PC-3 (cell line): ENCODE measurements at regions not wholly inside any gene's neighbourhood (a gene's known extent, or its start where the extent isn't known, plus 50 kb on each side); places are given as distances from the start of the nearest gene placed in this dataset.

Source experiments
- ATAC-seq: fragments of 200-7000 bp; cut with Tn5 transposase; 2 replicates; pipeline ENCODE4 v1.9.1; 2020; ENCODE audit warnings: mild to moderate bottlenecking, moderate library complexity
- BruUV-seq: library from RNA; stranded (reverse); fragments of 400-500 nt; replicated peaks from 2 replicates; lab custom pipeline; 2021; lab: Mats Ljungman, UMichigan
- CTCF ChIA-PET: fragments of 300-600 bp; sonication (Branson Sonifier 250); formaldehyde crosslinking; loops from one replicate; lab custom pipeline; 2022; ENCODE audit warnings: antibody characterized with exemption; lab: Charles Lee
- POLR2A ChIA-PET: fragments of 300-600 bp; sonication (Branson Sonifier 250); formaldehyde crosslinking; loops from one replicate; lab custom pipeline; 2022; ENCODE audit warnings: antibody characterized with exemption; ENCODE audit not compliant: unreplicated experiment; lab: Charles Lee
- DNase-seq: peaks from one replicate; pipeline ENCODE4 v3.0.0-alpha.2; 2015
- H2AFZ ChIP-seq: fragments of 300-600 bp; sonication (generic); 2 replicates; pipeline ENCODE4 v1.6.0; 2016; ENCODE audit warnings: antibody characterized with exemption, low read length
- H3F3A ChIP-seq: fragments of 300-600 bp; sonication (generic); one replicate; pipeline ENCODE4 v1.6.0; 2017; ENCODE audit warnings: antibody characterized with exemption, low read length, control low read depth, mild to moderate bottlenecking; ENCODE audit not compliant: unreplicated experiment
- H3K27ac ChIP-seq: fragments of 300-600 bp; sonication (generic); 2 replicates; pipeline ENCODE4 v1.5.1; 2016; ENCODE audit warnings: mild to moderate bottlenecking, low read length
- H3K27me3 ChIP-seq: fragments of 300-600 bp; sonication (generic); 2 replicates; pipeline ENCODE4 v1.6.1; 2016; ENCODE audit warnings: low read length, mixed read lengths
- H3K36me3 ChIP-seq: fragments of 300-600 bp; sonication (generic); 2 replicates; pipeline ENCODE4 v1.6.1; 2016; ENCODE audit warnings: low read depth, mixed run types, low read length, mixed read lengths
- H3K4me1 ChIP-seq: fragments of 300-600 bp; sonication (generic); 2 replicates; pipeline ENCODE4 v1.5.1; 2016; ENCODE audit warnings: low read length; ENCODE audit not compliant: insufficient read depth
- H3K4me2 ChIP-seq: fragments of 300-600 bp; sonication (generic); 2 replicates; pipeline ENCODE4 v1.6.0; 2016; ENCODE audit warnings: low read length
- H3K4me3 ChIP-seq: fragments of 300-600 bp; sonication (generic); 2 replicates; pipeline ENCODE4 v1.5.1; 2016; ENCODE audit warnings: mild to moderate bottlenecking, low read length, mixed read lengths
- H3K79me2 ChIP-seq: fragments of 300-600 bp; sonication (generic); 2 replicates; pipeline ENCODE4 v1.6.1; 2017; ENCODE audit warnings: low read length, mixed read lengths
- H3K9ac ChIP-seq: fragments of 300-600 bp; sonication (generic); 2 replicates; pipeline ENCODE4 v1.6.0; 2016; ENCODE audit warnings: mild to moderate bottlenecking, low read length
- H3K9me2 ChIP-seq: fragments of 300-600 bp; sonication (generic); replicated peaks from 2 replicates; pipeline ENCODE4 v1.6.1; 2016; ENCODE audit warnings: mixed run types, low read length, mixed read lengths
- H3K9me3 ChIP-seq: fragments of 300-600 bp; sonication (generic); 2 replicates; pipeline ENCODE4 v1.6.1; 2016; ENCODE audit warnings: low read length, mixed read lengths
- H4K20me1 ChIP-seq: fragments of 300-600 bp; sonication (generic); 2 replicates; pipeline ENCODE4 v1.6.1; 2016; ENCODE audit warnings: low read length, mixed read lengths
- EZH2 ChIP-seq: fragments of 300-600 bp; sonication (generic); IDR thresholded peaks from one replicate; pipeline ENCODE4 v1.6.1; 2017; ENCODE audit warnings: antibody characterized with exemption, mild to moderate bottlenecking, low read length; ENCODE audit not compliant: unreplicated experiment
- EZH2phosphoT487 ChIP-seq: fragments of 300-600 bp; sonication (generic); IDR thresholded peaks from 2 replicates; pipeline ENCODE4 v1.6.1; 2018; ENCODE audit warnings: mild to moderate bottlenecking, antibody characterized with exemption, low read length, borderline replicate concordance
- intact Hi-C: fragments of 100-400 bp; cut with micrococcal nuclease; formaldehyde crosslinking; loops from 2 replicates; pipeline ENCODE4 v1.9.0; 2023
- TF ChIP-seq, protein P1 (sequence below): fragments of 300-600 bp; sonication (generic); conservative IDR thresholded peaks from 2 replicates; pipeline ENCODE4 v1.5.1; 2017; ENCODE audit warnings: antibody characterized with exemption, low read depth, mild to moderate bottlenecking, low read length

DNA sequence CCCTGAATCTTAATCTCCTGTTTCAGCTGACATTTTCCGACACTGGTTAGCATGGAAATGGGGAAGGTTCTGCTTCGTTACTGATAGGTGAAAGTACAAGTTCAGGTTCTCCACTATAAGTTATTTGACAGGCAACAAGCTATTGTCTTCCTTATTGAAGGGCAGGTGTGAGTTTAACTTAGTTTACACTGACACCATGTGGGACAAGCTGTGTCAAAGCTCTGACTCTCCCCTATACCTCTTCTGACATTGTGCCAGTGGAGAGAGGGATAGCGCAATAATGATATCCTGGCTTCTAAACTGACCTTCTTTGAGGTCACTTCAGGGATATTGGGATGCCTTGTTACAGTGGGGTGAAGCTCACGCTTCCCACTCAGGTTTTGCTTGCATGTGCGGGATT is 587.0 kb upstream of the SLITRK5 start:
- intact Hi-C loops: no loop called here
- Histone ChIP-seq H3K79me2 (no peaks in the 10 kb centered on the region), H3K9me3 (no peaks in the 10 kb centered on the region), H3K9me2 (no peaks in the 10 kb centered on the region), H3K4me3 (no peak overlapping the region), H2AFZ (no peak overlapping the region), H3F3A (no peaks in the 10 kb centered on the region), H3K27ac (no peak overlapping the region), H3K36me3 (no peaks in the 10 kb centered on the region), H4K20me1 (no peaks in the 10 kb centered on the region), H3K4me1 (no peaks in the 10 kb centered on the region), H3K27me3 (no peaks in the 10 kb centered on the region), H3K9ac (no peak overlapping the region), H3K4me2 (no peak overlapping the region)
- DNase-seq: no peak
- no TSS peak for BruUV-seq
- no peak for ATAC-seq
- ChIA-PET POLR2A (no interaction called here), CTCF (no interaction called here)
- TF ChIP-seq EZH2phosphoT487: no peak
- TF ChIP-seq EZH2: no peak
- TF ChIP-seq, protein P1, sequence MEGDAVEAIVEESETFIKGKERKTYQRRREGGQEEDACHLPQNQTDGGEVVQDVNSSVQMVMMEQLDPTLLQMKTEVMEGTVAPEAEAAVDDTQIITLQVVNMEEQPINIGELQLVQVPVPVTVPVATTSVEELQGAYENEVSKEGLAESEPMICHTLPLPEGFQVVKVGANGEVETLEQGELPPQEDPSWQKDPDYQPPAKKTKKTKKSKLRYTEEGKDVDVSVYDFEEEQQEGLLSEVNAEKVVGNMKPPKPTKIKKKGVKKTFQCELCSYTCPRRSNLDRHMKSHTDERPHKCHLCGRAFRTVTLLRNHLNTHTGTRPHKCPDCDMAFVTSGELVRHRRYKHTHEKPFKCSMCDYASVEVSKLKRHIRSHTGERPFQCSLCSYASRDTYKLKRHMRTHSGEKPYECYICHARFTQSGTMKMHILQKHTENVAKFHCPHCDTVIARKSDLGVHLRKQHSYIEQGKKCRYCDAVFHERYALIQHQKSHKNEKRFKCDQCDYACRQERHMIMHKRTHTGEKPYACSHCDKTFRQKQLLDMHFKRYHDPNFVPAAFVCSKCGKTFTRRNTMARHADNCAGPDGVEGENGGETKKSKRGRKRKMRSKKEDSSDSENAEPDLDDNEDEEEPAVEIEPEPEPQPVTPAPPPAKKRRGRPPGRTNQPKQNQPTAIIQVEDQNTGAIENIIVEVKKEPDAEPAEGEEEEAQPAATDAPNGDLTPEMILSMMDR: no peak

DNA sequence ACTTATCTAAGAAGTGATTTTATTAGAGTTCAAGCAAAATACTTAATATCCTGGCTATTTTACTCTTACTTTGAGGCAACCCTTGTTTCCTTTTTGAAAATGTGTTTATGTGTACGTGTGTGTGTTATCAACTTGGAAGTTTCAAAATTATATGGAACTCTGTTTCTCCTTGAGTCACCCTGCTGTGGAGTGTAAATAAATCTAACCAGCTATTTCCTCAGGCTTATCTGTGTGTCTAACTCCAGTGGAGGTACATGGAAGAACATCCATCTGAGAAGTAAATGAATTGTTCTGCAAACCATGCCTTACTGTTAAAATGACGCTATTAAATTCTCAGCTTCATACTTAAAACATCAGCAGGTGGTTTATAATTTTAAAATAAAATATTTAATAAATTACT is 583.4 kb upstream of the SLITRK5 start:
- Histone ChIP-seq H3F3A (no peaks in the 10 kb centered on the region), H3K79me2 (no peaks in the 10 kb centered on the region), H3K9me3 (no peaks in the 10 kb centered on the region), H3K4me1 (peaks cover under 1% of the 10 kb centered on the region; the same call in 1 of the 2 replicates), H3K4me3 (no peak overlapping the region), H3K27ac (no peak overlapping the region), H3K36me3 (no peaks in the 10 kb centered on the region), H3K27me3 (no peaks in the 10 kb centered on the region), H2AFZ (no peak overlapping the region), H3K9me2 (no peaks in the 10 kb centered on the region), H3K4me2 (no peak overlapping the region), H4K20me1 (no peaks in the 10 kb centered on the region), H3K9ac (no peak overlapping the region)
- no TSS peak for BruUV-seq
- TF ChIP-seq EZH2phosphoT487 (no peak), EZH2 (no peak)
- TF ChIP-seq, protein P1: no peak
- no peak for ATAC-seq
- intact Hi-C loops: no loop called here
- DNase-seq: no peak
- ChIA-PET POLR2A (no interaction called here), CTCF (no interaction called here)

DNA sequence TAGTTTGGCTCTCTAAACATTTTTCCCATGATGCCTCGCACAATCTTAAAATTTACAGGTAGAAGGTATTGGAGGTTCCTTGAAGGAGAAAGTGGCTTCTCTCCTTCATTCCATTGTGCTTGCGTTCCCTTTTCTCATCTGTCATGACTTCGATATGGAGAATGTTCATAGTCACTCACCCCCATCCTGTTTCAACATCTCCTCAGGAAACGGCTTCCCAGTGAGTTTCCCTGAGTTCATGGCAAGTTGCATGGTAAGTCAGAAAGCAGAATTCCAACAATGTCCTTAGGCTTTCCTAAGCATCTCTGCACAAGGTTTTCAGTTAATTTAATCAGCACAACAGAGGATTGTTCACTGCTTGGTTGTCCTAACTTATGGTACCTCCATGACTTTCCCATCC is 581.8 kb upstream of the SLITRK5 start:
- Histone ChIP-seq H2AFZ (no peak overlapping the region), H3K36me3 (no peaks in the 10 kb centered on the region), H3K4me1 (peaks cover 14% of the 10 kb centered on the region), H3K9me3 (no peaks in the 10 kb centered on the region), H4K20me1 (no peaks in the 10 kb centered on the region), H3F3A (no peaks in the 10 kb centered on the region), H3K9me2 (no peaks in the 10 kb centered on the region), H3K27ac (no peak overlapping the region), H3K79me2 (no peaks in the 10 kb centered on the region), H3K4me2 (no peak overlapping the region; the same call in 1 of the 2 replicates), H3K4me3 (no peak overlapping the region), H3K9ac (no peak overlapping the region), H3K27me3 (no peaks in the 10 kb centered on the region)
- no peak for ATAC-seq
- intact Hi-C loops: no loop called here
- TF ChIP-seq EZH2: no peak
- TF ChIP-seq EZH2phosphoT487: no peak
- TF ChIP-seq, protein P1: no peak
- CTCF ChIA-PET: no interaction called here
- peak; percentile 47 for DNase-seq
- POLR2A ChIA-PET: no interaction called here
- no TSS peak for BruUV-seq
